Spleen (tissue), 11 donors: ENCODE measurements at regions not wholly inside any gene's neighbourhood (a gene's known extent, or its start where the extent isn't known, plus 50 kb on each side); places are given as distances from the start of the nearest gene placed in this dataset.

Experiments
- DNase-seq: peaks from one replicate; pipeline ENCODE4 v3.0.0-alpha.2; 2020
- H3K27ac ChIP-seq, 8 donors: fragments of 200-600 bp; sonication (generic) in 7 of 8; 1 replicate in 4 of 8; 2 replicates in 4 of 8; pipeline versions ENCODE4 v1.5.0 to v1.8.0; 2016 to 2021; ENCODE audit warnings: inconsistent platforms in 4 of 8, mild to moderate bottlenecking in 4 of 8, moderate library complexity in 1 of 8
- H3K27me3 ChIP-seq, 7 donors: fragments of 200-600 bp; sonication (generic) in 6 of 7; replicated peaks in 1 of 7; 1 replicate in 4 of 7; 2 replicates in 3 of 7; pipeline versions ENCODE4 v1.5.0 to v1.8.0; 2016 to 2021; ENCODE audit warnings: inconsistent platforms in 3 of 7, mild to moderate bottlenecking in 1 of 7
- H3K36me3 ChIP-seq, 6 donors: fragments of 200-600 bp; sonication (generic) in 5 of 6; 1 replicate in 4 of 6; 2 replicates in 2 of 6; pipeline versions ENCODE4 v1.5.0 to v1.8.0; 2016 to 2021; ENCODE audit warnings: inconsistent platforms in 2 of 6
- H3K4me1 ChIP-seq, 6 donors: fragments of 200-600 bp; sonication (generic) in 5 of 6; 1 replicate in 3 of 6; 2 replicates in 3 of 6; pipeline versions ENCODE4 v1.5.0 to v1.8.0; 2016 to 2021; ENCODE audit warnings: inconsistent platforms in 3 of 6
- H3K4me3 ChIP-seq, 8 donors: fragments of 200-600 bp; sonication (generic) in 7 of 8; 1 replicate in 4 of 8; 2 replicates in 4 of 8; pipeline versions ENCODE4 v1.5.0 to v1.8.0; 2016 to 2021; ENCODE audit warnings: inconsistent platforms in 4 of 8, mild to moderate bottlenecking in 4 of 8, moderate library complexity in 2 of 8
- H3K9me3 ChIP-seq, 8 donors: fragments of 200-600 bp; sonication (generic) in 7 of 8; 1 replicate in 4 of 8; 2 replicates in 4 of 8; pipeline versions ENCODE4 v1.5.0 to v1.8.0; 2016 to 2021; ENCODE audit warnings: inconsistent platforms in 4 of 8
- POLR2A ChIP-seq, 3 donors: fragments of 450-650 bp; IDR thresholded peaks; one replicate each; pipeline ENCODE4 v1.5.1; 2017; ENCODE audit warnings: antibody characterized with exemption in 3 of 3, mild to moderate bottlenecking in 1 of 3
- POLR2AphosphoS5 ChIP-seq, 3 donors: sonication (generic); formaldehyde crosslinking; IDR thresholded peaks; one replicate each; pipeline ENCODE4 v1.5.1; 2017; ENCODE audit warnings: antibody characterized with exemption in 3 of 3
- WGBS, 5 donors: extraction: QIAGEN DNeasy Blood & Tissue Kit in 3 of 5; methylation state at CpG; one replicate each; pipeline versions ENCODE4 v1.1.5 to v1.1.7; 2013 to 2018; 5-methylcytosine and 5-hydroxymethylcytosine counted together
- intact Hi-C: fragments of 100-400 bp; cut with DNase I; formaldehyde crosslinking; loops from one replicate; pipeline ENCODE4 v1.15.0; 2023; ENCODE audit warnings: low total_unique reads
- TF ChIP-seq, protein P1 (sequence below), 11 experiments: fragments of 200-600 bp in 7 of 11; fragments of 450-650 bp in 4 of 11; sonication (generic) in 4 of 11; IDR thresholded peaks in 8 of 11; conservative IDR thresholded peaks in 3 of 11; 1 replicate in 7 of 11; 2 replicates in 4 of 11; pipeline versions ENCODE4 v1.4.0 to v1.8.0; 2016 to 2021; ENCODE audit warnings: antibody characterized with exemption in 11 of 11, inconsistent platforms in 4 of 11, mild to moderate bottlenecking in 1 of 11
- donor health status: healthy with polysubstance abuse.
- donor health status: DM: no; HTN: no; CAD: no; lungs with moderate emphysema.
- donor health status: DM: no; HTN: no; CAD: no.
- donor health status: Bipolar disorder and iron deficiency.
- donor health status: healthy.
- donor health status: DM: no; HTN: no; CAD: no.
- donor health status: DM: yes; HTN: yes; CAD: no.

DNA sequence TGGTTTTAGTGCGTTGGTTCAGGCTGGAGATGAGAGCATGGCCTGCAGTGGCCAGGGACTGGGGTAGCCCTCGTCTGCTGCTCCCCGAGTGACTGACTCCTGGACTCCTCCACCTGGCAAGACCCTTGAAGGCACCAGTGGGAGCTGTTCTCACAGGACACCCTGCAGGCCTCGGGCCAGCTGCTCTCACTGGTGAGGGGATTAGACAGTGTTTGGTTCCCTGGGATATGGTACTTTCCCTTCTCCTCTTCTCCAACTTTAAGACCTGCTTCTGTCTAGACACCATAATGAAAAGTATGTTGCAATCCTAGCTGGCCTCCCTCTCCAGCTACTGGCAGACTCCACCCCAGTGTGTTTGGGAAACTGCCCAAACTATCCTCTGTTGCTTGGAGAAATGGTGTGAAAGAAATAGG is 168.8 kb upstream of the CADM1 start:
- intact Hi-C loops = no loop called here
- no peak for TF ChIP-seq POLR2AphosphoS5 (IDR thresholded peaks at IDR 0.05)
- TF ChIP-seq POLR2A (IDR thresholded peaks at IDR 0.05) = no peak
- TF ChIP-seq, protein P1, sequence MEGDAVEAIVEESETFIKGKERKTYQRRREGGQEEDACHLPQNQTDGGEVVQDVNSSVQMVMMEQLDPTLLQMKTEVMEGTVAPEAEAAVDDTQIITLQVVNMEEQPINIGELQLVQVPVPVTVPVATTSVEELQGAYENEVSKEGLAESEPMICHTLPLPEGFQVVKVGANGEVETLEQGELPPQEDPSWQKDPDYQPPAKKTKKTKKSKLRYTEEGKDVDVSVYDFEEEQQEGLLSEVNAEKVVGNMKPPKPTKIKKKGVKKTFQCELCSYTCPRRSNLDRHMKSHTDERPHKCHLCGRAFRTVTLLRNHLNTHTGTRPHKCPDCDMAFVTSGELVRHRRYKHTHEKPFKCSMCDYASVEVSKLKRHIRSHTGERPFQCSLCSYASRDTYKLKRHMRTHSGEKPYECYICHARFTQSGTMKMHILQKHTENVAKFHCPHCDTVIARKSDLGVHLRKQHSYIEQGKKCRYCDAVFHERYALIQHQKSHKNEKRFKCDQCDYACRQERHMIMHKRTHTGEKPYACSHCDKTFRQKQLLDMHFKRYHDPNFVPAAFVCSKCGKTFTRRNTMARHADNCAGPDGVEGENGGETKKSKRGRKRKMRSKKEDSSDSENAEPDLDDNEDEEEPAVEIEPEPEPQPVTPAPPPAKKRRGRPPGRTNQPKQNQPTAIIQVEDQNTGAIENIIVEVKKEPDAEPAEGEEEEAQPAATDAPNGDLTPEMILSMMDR (IDR thresholded peaks at IDR 0.05 in 8 of 11, conservative IDR thresholded peaks at IDR 0.05 in 3 of 11) = no peak
- WGBS, 5 donors = 76 to 82% (median 78%) methylated on average over 4 of the region's 4 CpGs
- Histone ChIP-seq H3K4me3 (no peak overlapping the region), H3K36me3 (no peaks in the 10 kb centered on the region), H3K27ac (no peak overlapping the region), H3K4me1 (no peaks in the 10 kb centered on the region), H3K9me3 (no peaks in the 10 kb centered on the region), H3K27me3 (no peaks in the 10 kb centered on the region)
- no peak for DNase-seq

DNA sequence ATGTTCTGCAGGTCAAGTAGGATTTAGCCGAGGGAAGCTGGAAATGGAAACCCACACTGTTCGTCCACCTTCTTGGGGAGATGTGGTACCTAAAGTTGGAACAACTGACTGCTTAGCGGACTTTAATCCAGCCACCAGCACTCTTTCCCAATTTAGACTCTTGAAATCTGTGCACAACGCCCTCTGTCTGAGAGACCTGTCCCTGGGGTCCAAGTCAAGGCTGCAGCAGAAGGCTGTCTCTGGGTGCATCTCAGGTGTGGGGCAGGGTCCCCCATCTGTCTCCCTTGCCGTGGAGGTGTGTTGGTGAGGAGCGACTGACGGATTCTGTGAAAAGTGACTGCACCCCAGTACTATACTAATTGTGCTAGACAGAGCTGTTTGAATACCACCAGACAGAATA is 168.2 kb upstream of the CADM1 start:
- H3K4me1 ChIP-seq = no peaks in the 10 kb centered on the region
- H3K9me3 ChIP-seq = no peaks in the 10 kb centered on the region
- no peak for DNase-seq
- 84 to 97% (median 89%) methylated on average over 7 of the region's 7 CpGs for WGBS, 5 donors
- no peaks in the 10 kb centered on the region for H3K36me3 ChIP-seq
- no peak overlapping the region for H3K4me3 ChIP-seq
- no peak overlapping the region for H3K27ac ChIP-seq
- TF ChIP-seq POLR2A (IDR thresholded peaks at IDR 0.05) (no peak), POLR2AphosphoS5 (IDR thresholded peaks at IDR 0.05) (no peak)
- TF ChIP-seq, protein P1 (IDR thresholded peaks at IDR 0.05 in 8 of 11, conservative IDR thresholded peaks at IDR 0.05 in 3 of 11) = no peak
- intact Hi-C loops = no loop called here
- no peaks in the 10 kb centered on the region for H3K27me3 ChIP-seq

DNA sequence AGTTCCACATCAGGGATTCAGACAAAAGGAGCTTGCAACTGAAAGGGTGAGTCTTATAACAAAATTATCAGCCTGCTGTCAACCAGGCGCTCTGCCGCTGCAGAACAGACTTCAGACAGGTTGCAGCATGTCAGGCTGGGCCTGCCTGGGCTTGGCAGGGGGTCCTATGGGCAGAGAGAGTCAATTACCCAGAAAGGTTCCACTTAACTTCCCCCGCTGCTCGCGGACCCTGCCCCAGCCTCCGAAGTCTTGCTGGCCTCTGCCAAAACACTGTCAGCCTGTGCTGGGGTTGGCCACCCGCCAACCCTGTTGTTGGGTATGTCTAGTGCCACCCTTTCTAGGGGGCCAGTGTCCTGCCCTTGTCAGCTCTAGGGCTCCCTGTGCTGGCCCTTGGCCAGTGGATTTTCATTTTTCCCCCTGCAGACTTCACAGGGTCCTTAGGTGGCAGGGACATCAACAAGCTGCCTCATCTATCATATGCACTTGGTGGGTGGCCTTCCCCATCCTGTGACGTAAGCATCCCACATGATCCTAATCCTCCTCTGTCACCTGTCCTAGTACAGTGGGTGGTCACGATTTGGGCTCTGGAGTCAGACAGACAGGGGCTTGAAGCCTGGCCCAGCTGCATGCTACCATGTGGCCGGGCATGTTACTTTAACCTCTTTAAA is 166.5 kb upstream of the CADM1 start:
- TF ChIP-seq, protein P1 (IDR thresholded peaks at IDR 0.05 in 8 of 11, conservative IDR thresholded peaks at IDR 0.05 in 3 of 11) = no peak
- TF ChIP-seq POLR2A (IDR thresholded peaks at IDR 0.05) (no peak), POLR2AphosphoS5 (IDR thresholded peaks at IDR 0.05) (no peak)
- no peaks in the 10 kb centered on the region for H3K4me1 ChIP-seq
- H3K36me3 ChIP-seq = no peaks in the 10 kb centered on the region
- H3K4me3 ChIP-seq = no peak overlapping the region
- no peaks in the 10 kb centered on the region for H3K27me3 ChIP-seq
- H3K9me3 ChIP-seq = no peaks in the 10 kb centered on the region
- intact Hi-C loops = no loop called here
- DNase-seq = no peak
- H3K27ac ChIP-seq = no peak overlapping the region
- 76 to 90% (median 85%) methylated on average over 10 of the region's 10 CpGs for WGBS, 5 donors

DNA sequence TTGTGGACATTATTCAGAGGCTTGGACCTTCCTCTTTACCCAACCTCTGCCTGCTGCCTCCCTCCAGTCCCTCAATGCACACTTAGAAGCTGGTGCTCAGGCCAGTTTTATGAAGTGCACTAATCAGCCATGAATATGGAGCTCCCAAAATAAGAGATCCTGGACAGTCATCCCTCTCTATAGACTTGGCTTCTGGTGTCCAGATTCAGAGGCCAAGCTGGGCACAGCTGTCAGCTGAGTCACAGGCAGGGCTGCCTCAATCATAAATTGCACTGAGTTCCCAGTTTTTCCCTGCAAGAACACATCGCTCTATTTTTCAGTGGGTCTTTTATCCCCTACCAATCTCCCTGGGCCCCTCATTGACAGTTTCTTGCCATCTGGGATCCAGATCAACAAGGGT is 161.7 kb upstream of the CADM1 start:
- intact Hi-C loops = no loop called here
- no peaks in the 10 kb centered on the region for H3K36me3 ChIP-seq
- H3K27ac ChIP-seq = no peak overlapping the region
- TF ChIP-seq, protein P1 (IDR thresholded peaks at IDR 0.05 in 8 of 11, conservative IDR thresholded peaks at IDR 0.05 in 3 of 11) = no peak
- TF ChIP-seq POLR2AphosphoS5 (IDR thresholded peaks at IDR 0.05) (no peak), POLR2A (IDR thresholded peaks at IDR 0.05) (no peak)
- H3K9me3 ChIP-seq = no peaks in the 10 kb centered on the region
- 91 to 100% (median 95%) methylated on average over 1 of the region's 1 CpG for WGBS, 5 donors
- peaks cover 0 to 19% (median 0%) of the 10 kb centered on the region in 7 donors for H3K27me3 ChIP-seq
- DNase-seq = no peak
- no peaks in the 10 kb centered on the region for H3K4me1 ChIP-seq
- no peak overlapping the region for H3K4me3 ChIP-seq
